Stimulated activated CD8-positive, alpha-beta memory T cell treated with anti-CD3 and anti-CD28 coated beads, Interleukin-15, amount 100 ng/mL, for 1 hour (primary cell): ENCODE measurements at regions not wholly inside any gene's neighbourhood (a gene's known extent, or its start where the extent isn't known, plus 50 kb on each side); places are given as distances from the start of the nearest gene placed in this dataset.

ENCODE experiments used
- DNase-seq: peaks from one replicate; pipeline ENCODE4 v3.0.0-alpha.2; 2020; ENCODE audit warnings: low read depth

DNA sequence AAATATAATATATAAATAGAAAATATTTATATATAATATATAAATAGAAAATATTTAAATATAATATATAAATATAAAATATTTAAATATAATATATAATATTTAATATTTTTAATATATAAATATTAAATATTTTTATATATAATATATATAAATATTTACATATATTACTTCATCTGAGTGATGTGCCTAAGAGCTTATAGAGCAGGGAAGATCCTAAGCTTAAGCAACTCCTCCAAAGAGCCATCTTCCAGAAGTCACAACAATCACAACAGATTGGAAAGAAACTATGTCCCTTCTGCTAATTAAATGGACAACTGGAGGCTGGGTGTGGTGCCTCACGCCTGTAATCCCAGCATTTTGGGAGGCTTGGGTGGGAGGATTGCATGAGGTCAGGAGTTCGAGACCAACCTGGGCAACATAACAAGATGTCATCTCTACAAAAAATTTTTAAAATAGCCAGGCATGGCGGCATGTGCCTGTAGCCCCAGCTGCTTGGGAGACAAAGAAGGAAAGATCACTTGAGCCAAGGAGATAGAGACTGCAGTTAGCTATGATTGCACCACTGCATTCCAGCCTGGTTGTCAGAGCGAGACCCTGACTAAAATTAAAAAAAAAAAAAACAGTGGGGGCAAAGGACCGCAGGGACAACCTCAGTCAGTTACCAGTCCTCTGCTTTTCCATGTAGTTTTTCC lies 198.7 kb downstream of the SKIDA1 start:
- DNase-seq: no peak

DNA sequence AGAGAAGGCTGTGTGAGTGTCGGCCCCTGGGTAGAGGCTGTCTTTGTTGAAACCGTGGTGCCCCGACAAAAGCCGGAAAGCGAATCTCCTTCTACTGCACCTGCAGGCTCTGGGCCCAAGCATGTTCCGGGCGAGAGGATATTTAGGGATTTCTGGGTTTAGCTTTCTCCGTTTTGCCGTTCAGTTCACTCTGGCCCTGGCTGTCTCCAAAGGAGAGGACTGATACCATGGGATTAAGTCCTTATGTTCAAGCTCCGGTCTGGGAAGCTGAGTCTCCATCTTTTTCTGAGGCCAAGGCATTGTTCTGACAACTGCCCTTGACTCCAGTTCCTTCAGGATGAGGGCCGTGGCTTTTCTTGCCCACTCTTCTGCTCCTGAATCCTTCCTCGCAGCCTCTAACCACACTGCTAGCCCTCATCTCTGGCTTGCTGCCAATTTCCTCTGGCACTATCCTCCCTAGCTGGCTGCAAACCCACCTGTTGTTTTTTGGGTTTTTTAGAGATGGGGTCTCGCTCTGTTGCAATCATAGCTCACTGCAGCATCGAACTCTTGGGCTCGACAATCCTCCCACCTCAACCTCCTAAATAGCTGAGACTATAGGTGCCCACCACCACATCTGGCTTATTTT lies 206.8 kb downstream of the SKIDA1 start:
- no peak for DNase-seq

DNA sequence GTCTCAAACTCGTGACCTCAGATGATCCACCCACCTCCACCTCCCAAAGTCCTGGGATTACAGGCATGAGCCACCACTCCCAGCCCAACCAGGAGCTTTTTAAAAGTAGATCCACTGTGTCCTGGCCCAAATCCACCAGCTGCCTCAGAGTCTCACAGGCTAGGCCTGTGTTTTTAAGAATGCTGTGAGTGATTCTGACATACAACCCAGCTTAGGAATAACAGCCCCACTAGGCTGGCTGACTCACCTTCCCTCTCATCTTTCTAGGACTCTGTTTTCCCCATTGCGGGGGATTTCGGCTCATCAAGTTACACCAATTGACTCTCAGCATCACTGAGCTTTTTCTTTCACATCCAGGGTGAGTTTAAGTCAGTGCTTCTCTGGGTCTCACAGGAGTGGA lies 207.6 kb downstream of the SKIDA1 start:
- DNase-seq: no peak

DNA sequence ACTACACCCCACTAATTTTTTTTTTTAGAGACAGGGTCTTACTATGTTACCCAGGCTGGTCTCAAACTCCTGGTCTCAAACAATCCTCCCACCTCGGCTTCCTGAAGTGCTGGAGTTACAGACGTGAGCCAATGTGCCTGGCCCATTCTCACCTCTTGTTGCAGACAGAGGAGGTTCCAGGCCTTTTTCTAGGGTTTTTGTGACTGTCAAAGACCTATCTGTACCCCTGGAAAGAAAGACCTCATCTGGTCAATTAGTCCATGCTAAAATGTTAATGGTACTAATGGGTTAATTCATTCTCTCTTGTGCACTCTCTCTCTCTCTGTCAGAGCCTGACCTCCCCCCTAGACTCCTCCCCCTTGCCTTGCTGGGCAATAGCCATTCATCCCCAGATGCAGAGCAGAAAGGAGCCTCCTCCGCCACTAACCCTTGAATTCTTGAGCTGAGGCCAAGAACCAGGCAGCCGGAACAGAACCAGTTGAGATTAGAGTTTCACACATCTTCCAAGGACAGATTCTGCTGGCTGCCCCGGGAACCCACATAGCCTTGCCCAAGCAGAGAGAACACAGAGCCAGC lies 209.7 kb downstream of the SKIDA1 start:
- no peak for DNase-seq

DNA sequence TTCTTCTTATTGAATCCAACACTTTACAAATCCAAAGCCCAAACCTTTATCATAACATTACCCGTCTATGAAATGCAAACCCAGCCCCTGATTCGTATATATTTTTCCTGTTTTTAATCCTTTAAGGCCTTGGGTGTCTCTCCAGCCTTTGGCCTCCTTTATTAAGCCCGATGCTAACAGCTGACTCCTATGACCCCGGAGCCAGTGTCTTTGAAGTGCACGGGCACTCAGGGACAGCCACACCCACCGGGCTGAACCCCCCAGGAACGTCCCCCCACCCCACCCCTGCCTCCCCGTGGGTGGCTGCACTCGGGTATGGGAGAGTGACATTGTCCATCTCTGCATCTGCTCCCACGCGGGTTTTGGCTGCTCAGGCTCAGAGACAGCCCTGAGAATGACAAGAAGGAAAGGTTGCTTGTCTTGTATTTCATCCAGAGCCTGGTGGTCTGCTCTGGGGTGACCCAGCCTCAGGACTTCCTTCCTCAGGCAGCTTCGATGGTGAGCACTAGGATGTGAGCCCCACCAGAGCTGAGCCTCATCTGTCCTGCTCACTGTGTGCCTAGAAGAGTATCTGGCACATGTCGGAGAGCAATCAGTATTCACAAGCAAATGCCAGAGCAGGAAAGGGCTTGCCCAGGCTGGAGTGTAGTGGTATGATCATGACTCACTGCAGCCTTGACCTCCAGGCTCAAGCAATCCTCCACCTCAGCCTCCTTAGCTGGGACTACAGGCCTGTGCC lies 210.4 kb downstream of the SKIDA1 start:
- no peak for DNase-seq

DNA sequence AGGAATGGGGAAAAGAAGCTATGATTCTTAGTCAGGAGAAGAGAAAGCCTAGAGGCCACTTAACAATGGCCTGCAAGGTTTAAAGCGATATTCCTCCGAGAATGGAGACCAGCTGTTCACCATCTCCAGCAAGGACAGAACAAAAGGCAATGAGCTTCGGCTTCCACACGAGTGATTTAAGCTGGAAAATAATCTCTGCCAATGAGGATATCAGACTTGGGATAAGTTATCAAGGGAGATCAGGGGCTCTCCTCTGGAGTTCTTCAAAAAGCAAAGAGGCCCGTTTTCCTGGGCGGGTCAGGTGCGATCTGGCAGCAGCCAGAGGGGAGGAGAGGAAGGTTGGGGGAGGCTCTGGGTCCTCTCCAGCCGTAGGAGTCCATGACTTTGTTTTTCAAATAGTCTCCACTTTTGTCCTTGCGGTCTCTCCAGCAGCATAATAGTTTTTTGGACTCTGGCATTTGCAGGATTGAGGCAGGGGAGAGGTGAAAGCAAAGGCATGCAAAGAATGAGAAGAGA lies 211.3 kb downstream of the SKIDA1 start:
- no peak for DNase-seq

DNA sequence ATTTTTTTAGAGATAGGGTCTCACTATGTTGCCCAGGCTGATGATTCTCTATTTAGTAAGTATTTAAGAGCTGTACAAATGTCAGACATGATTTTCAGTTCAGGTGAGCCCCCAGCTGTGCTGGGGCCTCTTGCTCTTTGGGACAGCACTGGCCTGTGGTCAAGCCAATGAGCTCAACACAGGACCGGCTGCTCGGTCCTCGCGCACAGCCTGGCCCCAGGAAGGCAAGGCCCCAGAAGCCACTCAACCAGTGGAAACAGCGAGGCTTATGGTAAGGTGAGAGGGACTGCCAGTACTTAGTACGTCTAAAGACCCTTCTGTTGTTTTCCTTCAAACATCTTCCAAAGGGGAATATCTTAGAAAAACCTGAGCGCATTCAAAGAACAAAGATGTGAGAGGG lies 211.8 kb downstream of the SKIDA1 start:
- no peak for DNase-seq

DNA sequence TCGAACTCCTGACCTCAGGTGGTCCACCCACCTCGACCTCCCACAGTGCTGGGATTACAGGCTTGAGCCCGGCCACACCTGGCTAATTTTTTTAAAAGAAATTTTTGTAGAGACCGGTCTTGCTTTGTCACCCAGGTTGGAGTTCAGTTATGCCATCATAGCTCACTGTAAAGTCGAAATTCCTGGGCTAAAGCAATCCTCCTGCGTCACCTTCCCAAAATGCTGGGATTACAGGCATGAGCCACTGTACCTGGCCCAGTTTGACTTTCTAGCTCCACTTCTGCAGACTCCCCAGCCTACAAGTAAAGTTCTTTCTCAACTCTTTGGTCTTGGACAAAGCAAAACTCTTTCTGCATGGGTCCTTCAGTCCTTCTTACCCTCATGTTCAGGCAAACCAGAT lies 214.1 kb downstream of the SKIDA1 start:
- no peak for DNase-seq

DNA sequence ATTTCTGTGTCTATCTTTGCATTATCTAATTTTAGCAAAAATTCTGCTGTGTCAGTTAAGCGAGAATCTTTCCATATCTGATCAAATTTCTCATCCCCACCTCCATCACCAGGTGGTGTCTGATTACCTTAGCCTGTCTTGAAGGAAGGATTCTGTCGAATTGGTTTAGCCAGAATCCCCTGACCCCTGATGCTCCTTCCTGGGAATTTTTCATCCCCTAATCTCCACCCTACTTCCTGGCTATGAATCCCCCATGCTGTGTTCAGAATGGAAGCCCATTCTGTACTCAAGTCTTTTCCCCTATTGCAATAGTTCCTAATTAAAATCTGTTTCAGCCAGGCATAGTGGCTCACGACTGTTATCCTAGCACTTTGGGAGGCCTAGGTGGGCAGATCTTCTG lies 216.1 kb downstream of the SKIDA1 start:
- DNase-seq: no peak

DNA sequence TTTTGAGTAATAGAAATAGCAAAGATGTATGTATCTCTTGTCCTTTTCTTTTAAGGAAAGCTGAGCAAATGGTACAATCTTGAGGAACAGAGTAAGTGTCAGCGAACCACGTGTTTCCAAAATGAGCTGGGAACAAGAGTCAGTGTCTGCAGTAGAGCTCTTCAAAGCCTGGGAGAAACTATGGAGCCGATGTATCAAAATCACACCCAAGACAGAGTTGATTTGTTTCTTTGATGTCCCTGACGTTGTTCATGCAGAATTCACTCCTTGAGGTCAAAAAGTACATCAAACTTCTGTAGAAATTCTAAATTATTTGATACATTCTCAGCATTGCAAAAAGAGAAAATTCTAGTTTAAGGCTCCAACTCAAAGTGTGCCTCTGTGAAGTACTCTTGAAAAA lies 216.5 kb downstream of the SKIDA1 start:
- no peak for DNase-seq

DNA sequence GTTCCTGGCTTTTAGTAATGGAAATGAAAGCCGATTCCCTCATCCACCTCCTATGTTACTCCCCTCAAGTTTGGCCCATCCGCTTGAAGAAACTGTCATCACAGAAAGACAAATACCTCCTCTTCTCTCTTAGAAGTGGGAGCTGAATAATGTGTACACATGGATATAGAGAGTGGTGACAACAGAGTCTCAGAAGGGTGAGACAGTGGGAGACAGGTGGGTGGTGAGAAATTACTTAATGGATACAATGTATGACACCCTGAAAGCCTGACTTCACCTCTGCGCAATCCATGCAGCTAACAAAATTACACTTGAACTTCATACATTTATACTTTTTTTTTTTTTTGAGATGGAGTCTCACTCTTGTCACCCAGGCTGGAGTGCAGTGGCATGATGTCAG lies 217.5 kb downstream of the SKIDA1 start:
- DNase-seq: no peak

DNA sequence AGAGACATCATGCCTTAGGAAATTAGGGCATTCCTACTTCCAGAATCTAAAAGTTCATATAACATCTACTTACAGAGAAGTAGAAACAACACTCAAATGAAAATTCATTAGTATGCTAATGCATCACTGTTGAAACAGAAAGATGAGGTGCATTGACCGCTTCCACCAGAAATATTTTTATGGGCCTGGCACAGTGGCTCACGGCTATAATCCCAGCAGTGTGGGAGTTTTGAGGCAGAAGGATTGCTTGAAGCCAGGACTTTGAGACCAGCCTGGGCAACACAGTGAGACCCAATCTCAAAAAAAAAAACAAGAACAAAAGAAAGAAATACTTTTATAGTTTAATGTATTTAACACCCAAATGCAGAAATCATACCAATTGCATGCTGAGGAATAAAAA lies 220.9 kb downstream of the SKIDA1 start:
- no peak for DNase-seq

DNA sequence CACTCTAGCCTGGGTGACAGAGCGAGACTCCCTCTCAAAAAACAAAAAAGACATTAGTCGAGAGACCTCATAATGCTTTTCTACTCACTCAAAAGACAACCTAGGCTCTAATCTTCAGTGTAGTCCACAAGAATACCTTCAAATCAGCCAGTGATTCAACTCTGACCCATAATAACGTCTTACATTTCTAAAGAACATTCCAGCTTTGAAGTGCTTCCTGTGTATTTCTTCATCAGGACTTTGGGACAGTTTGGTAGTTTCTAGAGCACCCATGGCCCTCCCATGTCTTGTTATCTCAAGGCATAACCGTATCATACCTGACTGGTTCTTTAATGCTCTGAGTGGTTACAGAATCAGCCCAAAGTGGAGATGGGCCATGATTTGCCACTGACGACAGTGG lies 221.3 kb downstream of the SKIDA1 start:
- DNase-seq: no peak

DNA sequence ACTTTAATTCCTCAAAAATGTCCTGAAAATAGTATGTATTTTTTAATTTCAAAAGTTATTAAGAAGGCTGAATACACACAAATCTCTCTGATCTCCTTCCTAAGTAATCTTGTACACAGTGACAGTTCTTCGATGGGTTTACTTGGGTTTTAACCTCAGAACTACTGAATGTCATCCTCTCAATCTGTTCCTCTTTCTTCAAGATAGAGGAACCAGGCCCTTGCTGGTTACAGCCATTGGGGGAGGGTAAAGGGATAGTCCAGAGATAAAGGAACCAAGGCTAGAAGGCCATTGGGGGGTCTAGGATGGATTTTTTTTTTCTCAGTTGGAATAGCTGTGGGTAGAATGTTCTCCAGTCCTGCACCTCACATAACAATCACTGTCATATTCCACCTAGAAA lies 224.9 kb downstream of the SKIDA1 start:
- no peak for DNase-seq

DNA sequence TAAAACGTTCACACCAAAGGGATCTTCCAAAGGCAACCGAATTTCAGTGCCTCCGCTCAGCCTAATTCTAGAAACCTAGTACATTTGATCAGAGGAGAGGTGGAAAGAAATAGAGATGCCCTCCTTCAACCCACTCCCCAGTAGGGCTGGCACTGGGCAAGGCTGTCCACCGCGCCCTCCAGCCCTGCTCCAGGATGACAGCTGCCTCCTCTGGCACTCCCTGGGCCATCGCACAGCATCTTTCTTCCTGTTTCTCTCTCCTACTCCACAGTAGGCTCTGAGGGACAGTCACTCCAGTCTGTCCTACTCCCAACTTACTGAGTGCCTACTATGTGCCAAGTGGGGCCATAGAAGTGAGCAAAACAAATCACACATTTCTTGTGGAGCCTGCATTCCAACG lies 226.2 kb downstream of the SKIDA1 start:
- DNase-seq: no peak

DNA sequence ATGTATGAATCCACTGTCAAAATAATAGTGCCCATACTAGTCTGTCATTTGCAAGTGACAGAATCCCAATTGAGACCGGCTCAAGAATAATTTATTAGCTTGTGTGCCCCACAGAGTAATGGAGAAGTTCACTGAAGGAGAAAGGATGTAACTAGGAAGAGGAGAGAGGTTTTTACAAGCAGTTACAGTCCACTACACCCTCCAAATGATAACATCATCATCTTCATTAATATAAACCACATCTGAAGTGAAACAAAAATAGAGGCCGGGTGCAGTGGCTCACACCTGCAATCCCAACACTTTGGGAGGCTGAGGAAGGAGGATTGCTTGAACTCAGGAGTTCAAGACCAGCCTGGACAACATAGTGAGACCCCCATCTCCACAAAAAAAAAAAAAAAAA lies 226.8 kb downstream of the SKIDA1 start:
- no peak for DNase-seq

DNA sequence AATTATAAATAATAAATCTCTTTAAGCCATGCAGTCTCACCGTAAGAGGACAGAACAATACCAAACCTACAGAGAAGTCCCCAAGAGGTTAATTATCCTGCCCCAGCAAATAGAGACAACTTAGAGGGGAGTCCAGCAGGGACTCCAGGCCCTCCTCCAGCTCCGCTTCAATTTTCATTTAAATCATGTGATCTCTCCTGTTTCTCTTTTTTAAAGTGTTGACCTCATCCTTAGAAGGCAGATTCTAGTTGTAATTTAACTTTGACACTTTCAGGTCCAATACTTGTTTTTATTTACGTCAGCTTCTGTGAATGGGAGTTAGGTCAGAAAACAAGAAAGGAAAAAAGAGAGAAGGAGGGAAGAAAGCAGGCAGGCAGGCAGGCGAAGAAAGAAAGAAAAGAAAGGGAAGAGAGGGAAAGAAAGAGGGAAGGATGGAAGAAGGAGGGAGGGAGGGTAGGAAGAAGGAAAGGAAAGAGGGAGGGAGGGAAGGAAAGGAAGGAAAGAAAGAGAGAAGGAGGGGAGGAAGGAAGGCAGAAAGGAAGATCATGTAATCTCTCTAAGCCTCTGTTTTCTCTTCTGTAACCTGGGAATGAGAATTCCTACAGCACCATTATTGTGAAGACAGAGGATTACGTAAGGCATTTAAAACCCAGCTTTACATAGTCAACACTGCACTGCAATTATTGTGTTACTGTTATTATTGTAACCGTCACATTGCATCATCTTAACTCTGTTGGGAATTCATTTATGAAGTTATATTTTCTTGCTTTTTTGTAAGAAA lies 227.7 kb downstream of the SKIDA1 start:
- no peak for DNase-seq

DNA sequence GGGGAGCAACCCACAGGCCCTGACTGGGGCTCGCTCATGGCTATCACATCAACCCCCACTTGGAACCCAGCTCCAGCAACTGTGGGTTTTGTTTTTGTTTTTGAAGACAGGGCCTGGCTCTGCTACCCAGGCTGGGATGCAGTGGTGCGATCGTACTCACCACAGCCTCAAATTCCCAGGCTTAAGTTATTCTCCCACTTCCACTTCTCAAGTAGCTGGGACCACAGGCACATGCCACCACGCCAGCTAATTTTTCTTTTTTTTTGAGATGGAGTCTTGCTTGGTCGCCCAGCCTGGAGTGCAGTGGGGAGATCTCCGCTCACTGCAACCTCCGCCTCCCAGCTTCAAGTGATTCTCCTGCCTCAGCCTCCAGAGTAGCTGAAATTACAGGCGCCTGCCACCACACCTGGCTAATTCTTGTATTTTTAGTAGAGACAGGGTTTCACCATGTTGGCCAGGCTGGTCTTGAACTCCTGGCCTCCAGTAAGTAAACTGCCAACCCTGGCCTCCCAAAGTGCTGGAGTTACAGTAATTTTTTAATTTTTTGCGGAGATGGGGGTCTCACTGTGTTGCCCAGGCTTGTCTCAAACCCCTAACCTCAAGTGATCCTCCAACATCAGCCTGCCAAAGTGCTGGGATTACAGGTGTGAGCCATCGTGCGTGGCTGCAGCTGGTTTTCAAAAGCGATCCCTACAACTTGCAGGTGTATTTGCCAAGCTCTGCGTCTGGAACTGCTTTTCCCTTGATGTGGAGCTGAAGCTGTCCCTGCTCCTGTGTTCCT lies 228.7 kb downstream of the SKIDA1 start:
- DNase-seq: no peak

DNA sequence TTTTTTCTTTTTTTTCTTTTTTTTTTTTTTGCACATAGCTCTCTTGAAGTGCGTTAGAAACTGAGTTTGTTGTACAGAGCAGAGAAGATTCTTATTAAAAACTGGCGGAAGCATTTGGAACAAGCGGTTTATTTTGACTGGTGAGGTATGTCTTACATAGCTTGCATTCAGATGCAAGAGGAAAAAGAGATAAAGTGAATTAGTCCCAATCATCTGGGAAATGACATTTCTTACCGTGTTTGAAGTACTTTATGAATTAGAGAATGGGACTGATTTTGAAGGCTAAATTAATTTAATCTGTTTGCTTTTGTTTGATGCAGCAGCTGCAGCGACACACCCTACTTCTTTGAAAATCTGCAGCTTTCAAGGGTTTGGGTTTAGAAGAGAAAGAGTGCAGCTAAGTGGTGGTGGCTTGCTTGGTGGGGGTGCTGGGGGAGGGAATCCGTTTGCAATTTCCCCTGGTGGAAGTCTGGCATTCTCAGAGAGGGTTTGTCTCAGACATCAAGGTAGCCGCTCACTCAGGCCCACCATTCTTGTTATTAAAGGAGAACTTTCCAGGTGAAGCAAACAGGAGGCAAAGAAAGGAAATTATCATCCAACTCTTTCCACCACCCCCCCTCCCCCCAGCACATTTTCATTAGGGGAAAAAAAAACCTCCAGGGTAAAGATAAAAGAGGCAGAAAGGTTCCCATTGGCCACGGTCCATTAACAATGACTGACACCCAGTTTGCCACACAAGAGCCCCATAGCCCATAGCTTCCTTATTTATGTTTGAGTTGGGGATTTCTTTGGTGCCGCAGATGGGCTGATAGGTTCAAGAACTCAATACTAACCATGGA lies 231.7 kb downstream of the SKIDA1 start:
- DNase-seq: no peak

DNA sequence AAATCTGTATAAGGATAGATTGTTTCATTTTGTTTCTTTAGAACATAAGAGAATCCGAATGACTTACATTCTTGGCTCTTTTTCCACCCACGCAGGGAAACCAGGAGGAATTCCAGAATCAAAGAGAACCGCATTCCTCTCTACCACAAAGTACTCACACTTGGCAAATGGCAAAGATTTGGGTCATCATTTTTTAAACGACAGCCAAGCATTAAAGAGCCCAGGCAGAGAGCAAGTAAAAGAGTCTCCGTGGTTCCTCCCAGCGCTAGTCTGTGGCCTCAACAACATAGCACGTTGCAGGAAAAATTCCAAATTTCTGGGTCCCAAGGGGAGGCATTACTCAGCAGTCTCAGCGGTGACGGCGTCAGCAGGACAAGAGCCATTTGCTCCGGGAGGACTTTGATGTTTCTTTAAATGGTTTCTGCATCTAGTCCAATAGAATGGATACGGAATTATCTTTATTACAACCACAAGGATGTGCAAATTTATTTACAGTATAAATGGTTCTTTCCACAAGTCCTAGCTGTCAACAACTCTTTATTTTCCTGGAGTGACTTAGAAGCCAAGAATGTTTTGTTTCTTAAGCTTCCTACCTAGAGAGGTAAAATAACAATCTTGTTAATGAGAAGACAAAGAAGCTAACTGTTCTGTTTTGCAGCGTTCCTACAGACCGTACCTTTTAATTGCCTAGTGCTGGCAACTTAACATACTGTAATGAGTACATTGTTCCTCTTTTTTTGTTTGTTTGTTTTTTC lies 232.5 kb downstream of the SKIDA1 start:
- no peak for DNase-seq
